ENCODE measurements at regions not wholly inside any gene's neighbourhood (a gene's known extent, or its start where the extent isn't known, plus 50 kb on each side); places are given as distances from the start of the nearest gene placed in this dataset.

DNA sequence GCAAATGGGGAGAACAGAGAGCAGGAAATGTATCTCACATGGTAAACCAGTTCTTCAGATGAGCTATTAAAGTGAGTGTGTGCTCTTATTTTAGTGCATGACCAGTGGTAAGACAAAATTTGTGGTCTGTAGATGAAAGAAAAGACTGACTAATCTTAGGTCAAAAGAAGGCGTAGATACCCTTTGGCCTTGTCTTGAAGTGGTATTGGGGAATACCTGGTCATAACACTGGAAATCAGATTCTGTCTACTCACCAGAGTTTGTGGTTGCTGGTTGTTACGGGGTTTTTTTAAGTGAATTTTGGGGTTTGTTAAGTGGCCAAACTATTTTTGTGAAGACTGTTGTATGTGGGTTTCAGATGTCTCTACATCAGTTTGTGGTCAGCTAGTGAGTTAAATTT lies 173.5 kb downstream of the KDM5D start:
- Histone ChIP-seq H3K36me3 (no peaks in the 10 kb centered on the region), H3K27ac (no peak overlapping the region), H3K4me3 (no peak overlapping the region), H3K4me1 (no peaks in the 10 kb centered on the region), H3K9me3 (no peaks in the 10 kb centered on the region), H3K27me3 (no peaks in the 10 kb centered on the region)
- TF ChIP-seq, protein P1, sequence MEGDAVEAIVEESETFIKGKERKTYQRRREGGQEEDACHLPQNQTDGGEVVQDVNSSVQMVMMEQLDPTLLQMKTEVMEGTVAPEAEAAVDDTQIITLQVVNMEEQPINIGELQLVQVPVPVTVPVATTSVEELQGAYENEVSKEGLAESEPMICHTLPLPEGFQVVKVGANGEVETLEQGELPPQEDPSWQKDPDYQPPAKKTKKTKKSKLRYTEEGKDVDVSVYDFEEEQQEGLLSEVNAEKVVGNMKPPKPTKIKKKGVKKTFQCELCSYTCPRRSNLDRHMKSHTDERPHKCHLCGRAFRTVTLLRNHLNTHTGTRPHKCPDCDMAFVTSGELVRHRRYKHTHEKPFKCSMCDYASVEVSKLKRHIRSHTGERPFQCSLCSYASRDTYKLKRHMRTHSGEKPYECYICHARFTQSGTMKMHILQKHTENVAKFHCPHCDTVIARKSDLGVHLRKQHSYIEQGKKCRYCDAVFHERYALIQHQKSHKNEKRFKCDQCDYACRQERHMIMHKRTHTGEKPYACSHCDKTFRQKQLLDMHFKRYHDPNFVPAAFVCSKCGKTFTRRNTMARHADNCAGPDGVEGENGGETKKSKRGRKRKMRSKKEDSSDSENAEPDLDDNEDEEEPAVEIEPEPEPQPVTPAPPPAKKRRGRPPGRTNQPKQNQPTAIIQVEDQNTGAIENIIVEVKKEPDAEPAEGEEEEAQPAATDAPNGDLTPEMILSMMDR (IDR thresholded peaks at IDR 0.05) = no peak
- TF ChIP-seq POLR2AphosphoS5 (IDR thresholded peaks at IDR 0.05) = no peak
- TF ChIP-seq POLR2A (IDR thresholded peaks at IDR 0.05) = no peak
- no peak for DNase-seq (ENCODE audit: low spot score in 2 of 2)
- intact Hi-C loops (cut with DNase I; ENCODE audit: low total_unique reads) = no loop called here

DNA sequence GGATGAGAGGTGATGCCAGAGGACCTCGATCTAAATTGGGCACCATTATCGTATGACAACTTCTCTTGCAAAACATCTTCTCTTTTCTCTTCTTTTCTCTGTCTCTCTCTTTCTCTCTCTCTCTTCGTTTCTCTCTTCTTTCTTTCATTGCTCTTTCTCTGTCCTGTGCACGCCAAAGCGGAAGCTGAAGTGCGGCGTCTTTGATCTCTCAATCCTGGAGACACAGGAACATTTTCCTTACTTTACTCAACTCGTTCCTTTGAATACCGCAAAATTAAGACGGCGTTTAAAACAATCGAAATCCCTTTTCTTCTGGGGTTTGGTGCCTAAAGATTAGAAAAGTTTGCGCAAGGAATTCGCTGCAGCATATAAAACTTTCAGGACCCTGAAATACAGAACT lies 176.6 kb downstream of the KDM5D start:
- Histone ChIP-seq H3K36me3 (no peaks in the 10 kb centered on the region), H3K4me3 (peak overlapping the region in 1 of 3 donors; percentile 61), H3K27me3 (no peaks in the 10 kb centered on the region), H3K27ac (no peak overlapping the region), H3K4me1 (no peaks in the 10 kb centered on the region), H3K9me3 (no peaks in the 10 kb centered on the region)
- DNase-seq (ENCODE audit: low spot score in 2 of 2) = no peak
- TF ChIP-seq, protein P1 (IDR thresholded peaks at IDR 0.05) = no peak
- TF ChIP-seq POLR2A (IDR thresholded peaks at IDR 0.05) (no peak), POLR2AphosphoS5 (IDR thresholded peaks at IDR 0.05) (no peak)
- intact Hi-C loops (cut with DNase I; ENCODE audit: low total_unique reads) = no loop called here

DNA sequence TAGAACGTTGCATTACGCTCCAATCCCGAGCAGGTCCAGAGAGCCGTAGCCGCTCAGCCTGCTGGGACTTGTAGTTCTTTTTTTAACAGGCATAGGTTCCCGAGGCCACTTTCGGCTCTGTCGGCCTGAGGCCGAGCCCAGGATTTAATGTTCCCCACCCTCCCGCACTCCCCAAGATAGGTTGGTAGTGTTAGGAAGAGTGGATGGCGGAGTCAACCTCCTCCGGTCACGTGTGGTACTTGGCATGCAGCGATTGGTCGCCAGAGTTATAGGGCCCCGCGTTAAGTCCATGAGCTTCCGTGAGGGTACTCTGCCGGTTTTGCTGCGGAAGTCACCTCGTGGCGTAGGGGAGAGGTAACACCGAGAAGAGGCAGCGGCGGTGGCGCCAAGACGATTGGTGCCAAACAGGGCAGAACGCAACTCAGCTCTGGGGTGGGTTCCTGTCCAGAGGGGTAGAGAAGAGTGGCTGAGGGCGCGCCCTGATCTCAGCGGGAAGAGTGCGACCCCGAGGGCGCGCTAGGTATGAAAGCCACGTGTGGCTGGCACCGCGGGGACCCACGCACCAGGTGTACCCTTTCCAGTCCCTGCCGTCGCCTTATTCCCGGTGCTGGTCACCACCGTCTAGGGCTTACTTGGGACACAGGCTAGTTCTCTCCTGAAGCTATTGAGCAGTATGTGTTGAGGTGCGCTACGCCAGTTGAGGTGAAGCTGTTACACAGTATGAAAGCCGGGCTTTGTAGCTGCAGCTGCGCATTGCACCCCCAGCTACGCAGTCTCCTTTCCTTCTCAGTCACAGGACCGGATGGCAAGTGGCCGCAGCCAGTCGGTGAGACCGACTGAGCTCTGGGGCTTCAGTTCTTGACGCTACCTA lies 177.2 kb downstream of the KDM5D start:
- H3K4me3 ChIP-seq = peak overlapping the region in 1 of 3 donors; percentile 61
- TF ChIP-seq POLR2AphosphoS5 (IDR thresholded peaks at IDR 0.05) (peak in 1 of 3 donors; percentile 7), POLR2A (IDR thresholded peaks at IDR 0.05) (no peak)
- peak in 1 of 2 donors; percentile 80 for DNase-seq (ENCODE audit: low spot score in 2 of 2)
- no peak overlapping the region for H3K27ac ChIP-seq
- H3K36me3 ChIP-seq = no peaks in the 10 kb centered on the region
- intact Hi-C loops (cut with DNase I; ENCODE audit: low total_unique reads) = no loop called here
- no peaks in the 10 kb centered on the region for H3K4me1 ChIP-seq
- H3K9me3 ChIP-seq = no peaks in the 10 kb centered on the region
- no peaks in the 10 kb centered on the region for H3K27me3 ChIP-seq

DNA sequence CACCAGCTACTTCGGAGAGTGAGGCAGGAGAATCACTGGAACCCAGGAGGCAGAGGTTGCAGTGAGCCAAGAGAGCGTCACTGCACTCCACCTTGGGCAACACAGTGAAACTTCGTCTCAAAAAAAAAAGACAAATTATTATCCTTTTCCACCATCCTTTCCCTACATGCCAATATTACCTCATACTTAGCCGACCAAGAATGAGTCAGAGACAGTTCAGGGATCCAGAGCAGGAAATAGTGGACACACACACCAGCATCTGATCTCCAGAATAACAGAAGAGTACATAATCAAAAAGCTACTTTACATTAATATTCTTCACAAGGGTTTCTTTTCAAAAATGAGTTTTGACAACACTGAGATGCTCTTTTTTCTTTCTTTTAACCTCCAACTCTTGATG lies 185.4 kb downstream of the KDM5D start:
- intact Hi-C loops (cut with DNase I; ENCODE audit: low total_unique reads) = no loop called here
- no peaks in the 10 kb centered on the region for H3K27me3 ChIP-seq
- TF ChIP-seq POLR2AphosphoS5 (IDR thresholded peaks at IDR 0.05) (no peak), POLR2A (IDR thresholded peaks at IDR 0.05) (no peak)
- TF ChIP-seq, protein P1 (IDR thresholded peaks at IDR 0.05) = no peak

DNA sequence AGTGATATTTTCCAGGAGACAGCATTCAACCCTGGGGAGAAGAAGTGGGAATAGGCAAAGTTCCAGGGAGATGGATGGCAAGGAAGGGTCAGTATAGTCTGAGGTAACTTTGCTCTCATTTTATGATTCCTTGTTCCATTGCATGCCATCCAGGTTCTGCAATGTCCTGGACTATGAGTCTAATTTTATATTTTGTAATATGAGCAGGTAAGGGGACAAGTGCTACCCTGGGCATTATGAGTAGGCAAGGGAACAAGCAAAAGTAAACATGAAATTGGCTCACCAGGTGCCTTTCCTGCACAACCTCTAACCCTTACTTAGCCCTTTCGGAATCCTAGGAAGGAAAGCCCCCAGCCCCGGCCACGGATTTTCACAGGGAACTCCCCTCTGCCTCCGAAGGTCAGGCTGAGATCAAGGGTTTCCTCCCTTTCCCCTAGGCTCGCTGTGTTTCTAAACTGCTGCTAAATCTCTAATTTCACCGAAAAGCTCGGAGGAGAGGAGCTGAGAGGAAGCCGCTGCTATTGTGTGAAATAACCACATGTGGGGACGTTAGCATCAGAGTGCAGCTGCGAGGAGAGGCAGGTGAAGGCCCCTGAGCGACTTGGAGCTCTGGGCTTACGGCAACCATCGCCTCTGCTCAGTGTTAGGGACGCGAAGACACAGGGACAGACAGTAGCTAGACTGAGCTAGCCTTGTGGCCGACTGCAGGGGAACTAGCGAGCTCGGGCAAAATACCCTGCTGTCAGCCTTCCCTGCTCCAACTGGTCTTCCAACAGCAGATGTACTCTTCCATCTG lies 194.7 kb downstream of the KDM5D start:
- Histone ChIP-seq H3K4me1 (no peaks in the 10 kb centered on the region), H3K27me3 (no peaks in the 10 kb centered on the region), H3K27ac (no peak overlapping the region), H3K9me3 (no peaks in the 10 kb centered on the region), H3K36me3 (no peaks in the 10 kb centered on the region), H3K4me3 (no peak overlapping the region)
- DNase-seq (ENCODE audit: low spot score in 2 of 2) = no peak
- intact Hi-C loops (cut with DNase I; ENCODE audit: low total_unique reads) = no loop called here
- TF ChIP-seq POLR2A (IDR thresholded peaks at IDR 0.05) (no peak), POLR2AphosphoS5 (IDR thresholded peaks at IDR 0.05) (no peak)
- TF ChIP-seq, protein P1 (IDR thresholded peaks at IDR 0.05) = no peak

More for the DNA sequence above, 185.4 kb downstream of the KDM5D start:
- no peak overlapping the region for H3K4me3 ChIP-seq
- H3K36me3 ChIP-seq = no peaks in the 10 kb centered on the region
- H3K9me3 ChIP-seq = no peaks in the 10 kb centered on the region
- H3K4me1 ChIP-seq = no peaks in the 10 kb centered on the region
- H3K27ac ChIP-seq = no peak overlapping the region
- DNase-seq (ENCODE audit: low spot score in 2 of 2) = no peak
